ENCODE measurements at regions not wholly inside any gene's neighbourhood (a gene's known extent, or its start where the extent isn't known, plus 50 kb on each side); places are given as distances from the start of the nearest gene placed in this dataset.
"Not testable (repeated sequence)": the region's sequence is repeated elsewhere in the genome, so short reads cannot be mapped to it uniquely, and the experiment has no call there.

- no peak for DNase-seq (ENCODE audit: low read depth in 2 of 2)
These were observed 145.5 kb upstream of the ARG1 start for GRCh38 chr6:131427434-131428058.

DNA sequence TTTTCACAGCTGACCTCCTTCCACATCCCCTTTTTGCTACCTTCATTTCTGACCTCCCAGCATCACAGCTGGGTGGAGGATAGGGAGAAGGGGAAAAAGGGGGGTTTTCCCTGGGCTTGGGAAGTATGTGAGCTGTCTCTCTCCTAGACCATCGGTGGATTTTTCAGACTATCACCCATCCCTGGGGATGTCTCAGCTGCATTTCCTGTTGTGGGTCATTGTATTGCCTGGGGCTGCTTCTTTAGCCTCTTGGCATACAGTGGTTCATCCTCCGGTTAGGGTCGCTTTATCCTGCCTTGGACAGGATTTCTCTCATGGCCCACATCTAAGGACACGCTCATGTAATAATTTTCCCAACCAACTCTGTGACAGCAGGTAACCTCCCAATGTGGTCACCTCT lies 142.5 kb upstream of the ARG1 start:
- no peak for DNase-seq (ENCODE audit: low read depth in 2 of 2)

DNA sequence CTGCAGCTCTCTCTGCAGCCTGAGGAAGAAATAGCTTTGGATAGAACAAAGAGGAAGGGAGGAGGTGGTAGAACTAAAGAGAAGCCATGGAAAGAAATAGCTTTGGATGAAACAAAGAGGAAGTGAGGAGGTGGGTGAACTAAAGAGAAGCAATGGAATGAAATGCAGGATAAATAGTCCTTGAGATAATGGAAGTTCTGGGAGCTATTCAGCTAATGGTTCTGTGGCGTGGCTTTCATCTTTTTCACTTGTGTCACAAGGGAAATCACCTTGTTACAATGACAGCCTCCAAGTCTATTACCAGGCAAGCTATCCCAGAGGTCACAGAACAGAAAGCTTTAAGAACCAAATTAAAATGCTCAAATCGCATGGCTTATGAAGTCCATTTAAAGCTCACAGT lies 141.3 kb upstream of the ARG1 start:
- no peak for DNase-seq (ENCODE audit: low read depth in 2 of 2)

- DNase-seq (ENCODE audit: low read depth in 2 of 2) = no peak
These were observed 139.1 kb upstream of the ARG1 start for GRCh38 chr6:131433927-131434326.

DNA sequence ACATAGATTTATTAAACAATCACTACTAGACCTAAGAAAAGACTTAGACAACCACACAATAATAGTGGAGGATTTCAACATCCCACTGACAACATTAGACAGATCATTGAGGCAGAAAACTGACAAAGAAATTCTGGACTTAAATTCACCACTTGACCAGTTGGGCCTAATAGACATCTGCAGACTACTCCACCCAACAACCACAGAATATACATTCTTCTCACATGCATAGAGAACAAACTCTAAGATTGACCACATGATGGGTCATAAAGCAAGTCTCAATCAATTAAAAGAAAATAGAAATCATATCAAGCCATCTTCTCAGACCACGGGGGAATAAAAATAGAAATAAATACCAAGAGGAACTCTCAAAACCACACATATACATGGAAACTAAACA lies 136.7 kb upstream of the ARG1 start:
- DNase-seq (ENCODE audit: low read depth in 2 of 2) = no peak

DNA sequence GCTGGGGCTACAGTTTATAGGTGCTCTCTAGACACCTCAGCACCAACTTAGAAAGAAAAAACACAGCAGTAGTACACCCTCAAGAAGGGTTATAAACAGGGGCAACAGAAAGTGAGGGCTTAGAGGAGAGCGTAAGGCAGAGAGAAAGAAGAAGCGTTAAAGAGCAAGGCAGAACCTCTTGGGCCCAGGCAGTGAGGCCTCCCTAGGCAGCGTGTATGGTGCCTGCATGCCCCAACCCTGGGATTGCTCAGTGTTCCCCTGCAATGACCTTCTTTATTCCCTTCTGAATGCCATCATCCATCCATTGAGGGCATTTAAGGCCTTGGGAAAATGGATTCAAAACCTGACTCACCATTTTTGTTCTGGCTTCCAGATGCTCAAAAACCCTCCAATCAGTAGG lies 130.0 kb upstream of the ARG1 start:
- DNase-seq (ENCODE audit: low read depth in 2 of 2) = no peak

DNA sequence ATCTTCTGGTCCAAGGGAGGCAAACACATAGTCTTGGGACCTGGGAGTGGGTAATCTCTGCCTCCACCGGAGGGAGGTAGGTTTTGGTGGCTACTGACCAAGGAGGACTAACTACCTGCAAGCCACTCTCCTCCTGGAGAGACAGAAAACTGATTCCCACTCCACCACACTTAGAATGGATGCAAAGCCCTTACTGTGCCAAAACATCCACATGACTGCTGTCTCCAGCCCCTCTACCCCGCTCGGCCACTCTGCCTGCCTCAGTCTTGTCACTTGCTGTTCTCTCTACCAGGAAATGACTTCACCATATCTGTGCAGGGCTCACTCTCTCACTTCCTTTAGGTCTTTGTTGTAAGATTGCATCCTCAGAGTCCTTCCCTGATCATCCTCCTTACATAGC lies 129.5 kb upstream of the ARG1 start:
- no peak for DNase-seq (ENCODE audit: low read depth in 2 of 2)

DNA sequence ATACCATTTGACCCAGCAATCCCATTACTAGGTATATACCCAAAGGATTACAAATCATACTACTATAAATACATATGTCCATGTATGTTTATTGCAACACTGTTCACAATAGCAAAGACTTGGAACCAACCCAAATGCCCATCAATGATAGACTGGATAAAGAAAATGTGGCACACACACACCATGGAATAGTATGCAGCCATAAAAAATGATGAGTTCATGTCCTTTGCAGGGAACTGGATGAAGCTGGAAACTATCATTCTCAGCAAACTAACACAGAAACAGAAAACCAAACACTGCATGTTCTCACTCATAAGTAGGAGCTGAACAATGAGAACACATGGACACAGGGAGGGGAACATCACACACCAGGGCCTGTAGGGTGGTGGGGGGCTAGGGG lies 127.7 kb upstream of the ARG1 start:
- DNase-seq (ENCODE audit: low read depth in 2 of 2) = not testable (repeated sequence)

DNA sequence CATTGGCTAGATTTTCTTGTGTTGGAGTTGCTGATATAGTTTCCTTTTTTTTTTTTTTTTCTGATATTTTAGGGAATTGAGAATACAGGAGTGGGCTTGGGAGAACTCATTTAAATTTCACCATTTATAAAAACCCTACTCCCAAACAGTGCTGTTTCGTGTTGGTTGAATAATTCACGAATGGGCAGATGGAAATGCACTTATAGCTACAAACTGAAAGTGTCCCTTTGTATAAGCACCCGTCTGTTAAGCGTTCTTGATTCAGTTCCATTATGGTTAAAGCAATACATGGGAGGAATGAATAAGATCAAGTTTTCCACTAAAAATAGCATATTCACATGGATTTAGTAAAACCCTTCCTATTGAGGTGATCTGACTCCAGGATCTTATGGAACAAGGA lies 122.2 kb upstream of the ARG1 start:
- DNase-seq (ENCODE audit: low read depth in 2 of 2) = no peak

GRCh38 chr6:131451321-131452144 lies 121.5 kb upstream of the ARG1 start:
- no peak for DNase-seq (ENCODE audit: low read depth in 2 of 2)

GRCh38 chr6:131453803-131454202 lies 119.2 kb upstream of the ARG1 start:
- DNase-seq (ENCODE audit: low read depth in 2 of 2) = no peak

GRCh38 chr6:131456565-131456964 lies 116.5 kb upstream of the ARG1 start:
- no peak for DNase-seq (ENCODE audit: low read depth in 2 of 2)

- no peak for DNase-seq (ENCODE audit: low read depth in 2 of 2)
These were observed 114.0 kb upstream of the ARG1 start for GRCh38 chr6:131459005-131459404.

DNA sequence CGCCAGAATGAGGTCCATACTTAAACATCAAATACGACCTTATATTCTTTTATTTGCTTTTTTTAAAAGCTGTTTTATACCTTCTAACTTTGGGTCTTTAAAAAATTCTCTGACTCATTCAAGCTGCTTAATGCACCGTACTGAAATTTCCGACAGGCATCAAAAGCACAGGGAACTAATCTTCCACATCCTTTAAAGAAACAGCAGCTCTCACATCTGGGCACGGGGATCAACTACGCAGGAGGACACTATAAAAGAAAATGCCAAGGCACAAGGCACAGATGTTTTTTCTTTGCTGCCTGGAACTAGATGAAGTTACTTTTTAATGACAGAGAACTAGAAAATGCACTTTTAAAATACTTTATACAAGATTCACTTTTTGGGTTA lies 112.4 kb upstream of the ARG1 start:
- DNase-seq (ENCODE audit: low read depth in 2 of 2) = no peak

DNA sequence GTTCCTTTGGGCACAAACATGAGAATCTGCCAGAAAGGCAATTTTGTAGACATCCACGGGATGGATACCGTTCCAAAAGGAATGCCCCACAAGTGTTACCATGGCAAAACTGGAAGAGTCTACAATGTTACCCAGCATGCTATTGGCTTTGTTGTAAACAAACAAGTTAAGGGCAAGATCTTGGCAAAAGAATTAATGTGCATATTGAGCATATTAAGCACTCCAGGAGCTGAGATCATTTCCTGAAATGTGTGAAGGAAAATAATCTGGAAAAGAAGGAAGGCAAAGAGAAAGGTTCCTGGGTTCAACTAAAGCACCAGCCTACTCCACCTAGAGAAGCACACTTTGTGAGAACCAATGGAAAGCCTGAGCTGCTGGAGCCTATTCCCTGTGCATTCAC lies 103.9 kb upstream of the ARG1 start:
- DNase-seq (ENCODE audit: low read depth in 2 of 2) = no peak

GRCh38 chr6:131470534-131470933 lies 102.5 kb upstream of the ARG1 start:
- DNase-seq (ENCODE audit: low read depth in 2 of 2) = no peak

GRCh38 chr6:131471331-131471730 lies 101.7 kb upstream of the ARG1 start:
- DNase-seq (ENCODE audit: low read depth in 2 of 2) = no peak

DNA sequence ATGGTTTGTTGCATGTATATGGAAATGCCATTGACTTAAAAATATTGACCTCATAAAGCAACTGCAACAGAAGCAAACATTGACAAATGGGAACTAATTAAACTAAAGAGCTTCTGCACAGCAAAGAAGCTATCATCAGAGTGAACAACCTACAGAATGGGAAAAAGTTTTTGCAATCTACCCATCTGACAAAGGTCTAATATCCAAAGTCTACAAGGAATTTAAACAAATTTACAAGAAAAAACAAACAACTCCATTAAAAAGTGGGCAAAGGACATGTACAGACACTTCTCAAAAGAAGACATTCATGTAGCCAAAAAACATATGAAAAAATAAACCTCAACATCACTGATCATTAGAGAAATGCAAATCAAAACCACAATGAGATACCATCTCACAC lies 99.7 kb upstream of the ARG1 start:
- not testable (repeated sequence) for DNase-seq (ENCODE audit: low read depth in 2 of 2)

- DNase-seq (ENCODE audit: low read depth in 2 of 2) = no peak
These were observed 96.7 kb upstream of the ARG1 start for GRCh38 chr6:131476362-131476761.

DNA sequence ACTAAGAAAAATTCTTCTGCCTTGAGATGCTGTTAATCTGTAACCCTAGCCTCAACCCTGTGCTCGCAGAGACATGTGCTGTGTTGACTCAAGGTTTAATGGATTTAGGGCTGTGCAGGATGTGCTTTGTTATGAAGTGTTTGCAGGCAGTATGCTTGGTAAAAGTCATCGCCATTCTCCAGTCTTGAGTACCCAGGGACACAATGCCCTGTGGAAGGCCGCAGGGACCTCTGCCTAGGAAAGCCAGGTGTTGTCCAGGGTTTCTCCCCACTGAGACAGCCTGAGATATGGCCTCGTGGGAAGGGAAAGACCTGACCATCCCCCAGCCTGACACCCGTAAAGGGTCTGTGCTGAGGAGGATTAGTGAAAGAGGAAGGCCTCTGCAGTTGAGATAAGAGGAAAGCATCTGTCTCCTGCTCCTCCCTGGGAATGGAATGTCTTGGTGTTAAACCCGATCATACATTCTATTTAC lies 94.2 kb upstream of the ARG1 start:
- DNase-seq (ENCODE audit: low read depth in 2 of 2) = not testable (repeated sequence)

GRCh38 chr6:131486608-131487007 lies 86.4 kb upstream of the ARG1 start:
- DNase-seq (ENCODE audit: low read depth in 2 of 2) = no peak

GRCh38 chr6:131488780-131489179 lies 84.2 kb upstream of the ARG1 start:
- DNase-seq (ENCODE audit: low read depth in 2 of 2) = no peak

DNA sequence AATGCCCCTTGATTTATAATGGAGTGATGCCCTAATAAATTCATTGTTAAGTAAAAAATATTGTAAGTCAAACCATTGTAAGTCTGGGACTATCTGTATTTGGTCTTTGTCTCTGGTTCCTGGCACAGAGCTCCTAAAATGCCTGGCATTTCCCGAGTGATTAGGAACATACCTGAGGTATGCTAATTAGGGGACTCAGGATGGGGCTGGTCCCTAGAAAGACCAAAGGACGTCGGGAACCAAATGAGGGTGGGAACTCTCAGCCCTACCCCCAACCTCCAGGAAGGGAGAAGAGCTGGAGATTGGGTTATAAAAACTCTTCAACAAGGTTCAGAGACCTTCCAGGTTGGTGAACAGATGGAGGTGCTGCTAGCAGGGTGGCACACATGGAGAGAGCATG lies 82.6 kb upstream of the ARG1 start:
- DNase-seq (ENCODE audit: low read depth in 2 of 2) = no peak

Data from fibroblast of skin of left quadriceps (primary cell).